ENCODE measurements at regions not wholly inside any gene's neighbourhood (a gene's known extent, or its start where the extent isn't known, plus 50 kb on each side); places are given as distances from the start of the nearest gene placed in this dataset.

GRCh38 chr4:163930086-163930485 is 435.6 kb downstream of the TMA16 start:
- Mint-ChIP-seq H3K4me3 (no peak overlapping the region), H3K27ac (no peak overlapping the region), H3K9me3 (no peaks in the 10 kb centered on the region), H3K4me1 (no peaks in the 10 kb centered on the region), H3K36me3 (ENCODE audit: low read depth) (no peaks in the 10 kb centered on the region), H3K27me3 (ENCODE audit: low read depth, poor library complexity) (no peaks in the 10 kb centered on the region)
- DNase-seq: no peak
- TF ChIP-seq CTCF (IDR thresholded peaks at IDR 0.05): no peak

- DNase-seq: no peak
- no peak for TF ChIP-seq CTCF (IDR thresholded peaks at IDR 0.05)
- Mint-ChIP-seq H3K4me1 (no peaks in the 10 kb centered on the region), H3K9me3 (no peaks in the 10 kb centered on the region), H3K36me3 (ENCODE audit: low read depth) (no peaks in the 10 kb centered on the region), H3K27me3 (ENCODE audit: low read depth, poor library complexity) (no peaks in the 10 kb centered on the region), H3K4me3 (no peak overlapping the region), H3K27ac (no peak overlapping the region)
Observed at GRCh38 chr4:163932504-163932903, 438.0 kb downstream of the TMA16 start.

GRCh38 chr4:163939597-163939996 is 445.1 kb downstream of the TMA16 start:
- peaks cover 3% of the 10 kb centered on the region for H3K27me3 Mint-ChIP-seq (ENCODE audit: low read depth, poor library complexity)
- H3K36me3 Mint-ChIP-seq (ENCODE audit: low read depth): no peaks in the 10 kb centered on the region
- no peak overlapping the region for H3K27ac Mint-ChIP-seq
- no peak for TF ChIP-seq CTCF (IDR thresholded peaks at IDR 0.05)
- H3K4me1 Mint-ChIP-seq: no peaks in the 10 kb centered on the region
- DNase-seq: no peak
- H3K9me3 Mint-ChIP-seq: no peaks in the 10 kb centered on the region
- H3K4me3 Mint-ChIP-seq: no peak overlapping the region

GRCh38 chr4:163941221-163941905 is 446.9 kb downstream of the TMA16 start:
- no peak for TF ChIP-seq CTCF (IDR thresholded peaks at IDR 0.05)
- DNase-seq: no peak

GRCh38 chr4:163948920-163949455 is 454.5 kb downstream of the TMA16 start:
- no peaks in the 10 kb centered on the region for H3K4me1 Mint-ChIP-seq
- DNase-seq: no peak
- H3K27ac Mint-ChIP-seq: no peak overlapping the region
- H3K9me3 Mint-ChIP-seq: no peaks in the 10 kb centered on the region
- no peaks in the 10 kb centered on the region for H3K27me3 Mint-ChIP-seq (ENCODE audit: low read depth, poor library complexity)
- no peaks in the 10 kb centered on the region for H3K36me3 Mint-ChIP-seq (ENCODE audit: low read depth)
- no peak for TF ChIP-seq CTCF (IDR thresholded peaks at IDR 0.05)
- no peak overlapping the region for H3K4me3 Mint-ChIP-seq

More at GRCh38 chr4:163941221-163941905, 446.9 kb downstream of the TMA16 start:
- Mint-ChIP-seq H3K4me3 (no peak overlapping the region), H3K27ac (no peak overlapping the region), H3K4me1 (no peaks in the 10 kb centered on the region), H3K9me3 (no peaks in the 10 kb centered on the region), H3K27me3 (ENCODE audit: low read depth, poor library complexity) (peaks cover 3% of the 10 kb centered on the region), H3K36me3 (ENCODE audit: low read depth) (no peaks in the 10 kb centered on the region)

Measured in nephron progenitor cell (in vitro differentiated cells).